RWPE2 (cell line): ENCODE measurements at regions not wholly inside any gene's neighbourhood (a gene's known extent, or its start where the extent isn't known, plus 50 kb on each side); places are given as distances from the start of the nearest gene placed in this dataset.

ENCODE experiments used
- ATAC-seq: fragments of 200-7000 bp; cut with Tn5 transposase; 3 replicates; pipeline ENCODE4 v1.9.1; 2021; ENCODE audit warnings: low read depth
- DNase-seq: peaks from one replicate; pipeline ENCODE4 v3.0.0-alpha.2; 2020; ENCODE audit warnings: low spot score
- H3K27ac ChIP-seq: fragments of 450-650 bp; 2 replicates; pipeline ENCODE4 v1.5.1; 2017; ENCODE audit warnings: mild to moderate bottlenecking; ENCODE audit not compliant: poor library complexity, severe bottlenecking
- H3K27me3 ChIP-seq: fragments of 250-450 bp; sonication (Bioruptor Pico); 2 replicates; pipeline ENCODE4 v1.5.1; 2021; ENCODE audit warnings: mild to moderate bottlenecking, moderate library complexity; ENCODE audit not compliant: insufficient read depth, poor library complexity, severe bottlenecking
- H3K36me3 ChIP-seq: fragments of 250-450 bp; sonication (Bioruptor Pico); 2 replicates; pipeline ENCODE4 v1.5.1; 2020; ENCODE audit warnings: low read depth, mild to moderate bottlenecking, moderate library complexity
- H3K4me1 ChIP-seq: fragments of 250-450 bp; sonication (Bioruptor Pico); 2 replicates; pipeline ENCODE4 v1.5.1; 2021; ENCODE audit warnings: mild to moderate bottlenecking, moderate library complexity; ENCODE audit not compliant: insufficient read depth, poor library complexity, severe bottlenecking
- H3K4me3 ChIP-seq: fragments of 250-450 bp; sonication (Bioruptor Pico); 2 replicates; pipeline ENCODE4 v1.5.1; 2021; ENCODE audit warnings: mild to moderate bottlenecking, moderate library complexity; ENCODE audit not compliant: severe bottlenecking
- H3K9me3 ChIP-seq: fragments of 250-450 bp; sonication (Bioruptor Pico); 2 replicates; pipeline ENCODE4 v1.5.1; 2021; ENCODE audit warnings: mild to moderate bottlenecking, moderate library complexity; ENCODE audit not compliant: severe bottlenecking
- CTCF ChIP-seq: fragments of 450-650 bp; IDR thresholded peaks from one replicate; pipeline ENCODE4 v1.5.1; 2017; ENCODE audit warnings: mild to moderate bottlenecking, moderate library complexity; ENCODE audit not compliant: poor library complexity, severe bottlenecking

- Histone ChIP-seq H3K36me3 (no peaks in the 10 kb centered on the region), H3K9me3 (no peaks in the 10 kb centered on the region), H3K4me3 (no peak overlapping the region), H3K27ac (no peak overlapping the region), H3K27me3 (no peaks in the 10 kb centered on the region), H3K4me1 (no peaks in the 10 kb centered on the region)
- DNase-seq = no peak
- no peak for TF ChIP-seq CTCF
- no peak for ATAC-seq
Observed at GRCh38 chr9:3138231-3139229, 294.6 kb upstream of the PUM3 start.

GRCh38 chr9:3137347-3137695 is 293.4 kb upstream of the PUM3 start:
- H3K4me3 ChIP-seq = no peak overlapping the region
- ATAC-seq = no peak
- no peaks in the 10 kb centered on the region for H3K4me1 ChIP-seq
- DNase-seq = no peak
- no peak for TF ChIP-seq CTCF
- H3K9me3 ChIP-seq = no peaks in the 10 kb centered on the region
- H3K27me3 ChIP-seq = no peaks in the 10 kb centered on the region
- no peaks in the 10 kb centered on the region for H3K36me3 ChIP-seq
- no peak overlapping the region for H3K27ac ChIP-seq

GRCh38 chr9:3136686-3137346 is 292.9 kb upstream of the PUM3 start:
- no peak for ATAC-seq

GRCh38 chr9:3136230-3136629 is 292.3 kb upstream of the PUM3 start:
- Histone ChIP-seq H3K27ac (no peak overlapping the region), H3K9me3 (no peaks in the 10 kb centered on the region), H3K27me3 (no peaks in the 10 kb centered on the region), H3K4me1 (no peaks in the 10 kb centered on the region), H3K4me3 (no peak overlapping the region), H3K36me3 (no peaks in the 10 kb centered on the region)
- DNase-seq = no peak
- ATAC-seq = no peak
- no peak for TF ChIP-seq CTCF

More at GRCh38 chr9:3136686-3137346, 292.9 kb upstream of the PUM3 start:
- no peak overlapping the region for H3K27ac ChIP-seq
- TF ChIP-seq CTCF = no peak
- no peak for DNase-seq
- no peaks in the 10 kb centered on the region for H3K27me3 ChIP-seq
- H3K4me3 ChIP-seq = no peak overlapping the region
- H3K36me3 ChIP-seq = no peaks in the 10 kb centered on the region
- H3K9me3 ChIP-seq = no peaks in the 10 kb centered on the region
- H3K4me1 ChIP-seq = no peaks in the 10 kb centered on the region
